ENCODE measurements at regions not wholly inside any gene's neighbourhood (a gene's known extent, or its start where the extent isn't known, plus 50 kb on each side); places are given as distances from the start of the nearest gene placed in this dataset.
"Not testable (repeated sequence)": the region's sequence is repeated elsewhere in the genome, so short reads cannot be mapped to it uniquely, and the experiment has no call there.

GRCh38 chr2:52639692-52640091, 1127.9 kb upstream of the CHAC2 start:
- DNase-seq: no peak

- DNase-seq: no peak
These were observed 1135.1 kb upstream of the CHAC2 start for GRCh38 chr2:52632543-52632942.

GRCh38 chr2:52629944-52630343, 1137.7 kb upstream of the CHAC2 start:
- DNase-seq: no peak

GRCh38 chr2:52629531-52629930, 1138.1 kb upstream of the CHAC2 start:
- DNase-seq: no peak

- no peak for DNase-seq
These were observed 1145.3 kb upstream of the CHAC2 start for GRCh38 chr2:52622266-52622665.

- DNase-seq: no peak
These were observed 1154.5 kb upstream of the CHAC2 start for GRCh38 chr2:52613064-52613463.

GRCh38 chr2:52611759-52612158, 1155.8 kb upstream of the CHAC2 start:
- DNase-seq: no peak

- DNase-seq: no peak
These were observed 1159.6 kb upstream of the CHAC2 start for GRCh38 chr2:52608030-52608429.

GRCh38 chr2:52597346-52597745, 1170.3 kb upstream of the CHAC2 start:
- no peak for DNase-seq

GRCh38 chr2:52594026-52594425, 1173.6 kb upstream of the CHAC2 start:
- DNase-seq: no peak

GRCh38 chr2:52584071-52584470, 1183.5 kb upstream of the CHAC2 start:
- DNase-seq: not testable (repeated sequence)

GRCh38 chr2:52572469-52572894, 1195.1 kb upstream of the CHAC2 start:
- DNase-seq: no peak

- DNase-seq: no peak
These were observed 1195.9 kb upstream of the CHAC2 start for GRCh38 chr2:52571380-52572347.

- DNase-seq: no peak
These were observed 1196.9 kb upstream of the CHAC2 start for GRCh38 chr2:52570716-52571115.

- DNase-seq: no peak
These were observed 1204.5 kb upstream of the CHAC2 start for GRCh38 chr2:52563151-52563550.

GRCh38 chr2:52558265-52558664, 1209.3 kb upstream of the CHAC2 start:
- no peak for DNase-seq

GRCh38 chr2:52542297-52542696, 1225.3 kb upstream of the CHAC2 start:
- DNase-seq: no peak

- no peak for DNase-seq
These were observed 1228.3 kb upstream of the CHAC2 start for GRCh38 chr2:52539026-52539970.

GRCh38 chr2:52537588-52537987, 1230.0 kb upstream of the CHAC2 start:
- no peak for DNase-seq

GRCh38 chr2:52536929-52537460, 1230.6 kb upstream of the CHAC2 start:
- DNase-seq: no peak

GRCh38 chr2:52532956-52533355, 1234.6 kb upstream of the CHAC2 start:
- no peak for DNase-seq

- DNase-seq: no peak
These were observed 1240.9 kb upstream of the CHAC2 start for GRCh38 chr2:52526735-52527134.

- no peak for DNase-seq
These were observed 1247.0 kb upstream of the CHAC2 start for GRCh38 chr2:52520644-52521043.
